H1 (cell line): ENCODE measurements at regions not wholly inside any gene's neighbourhood (a gene's known extent, or its start where the extent isn't known, plus 50 kb on each side); places are given as distances from the start of the nearest gene placed in this dataset.

Experiments
- CTCF ChIA-PET: fragments of 300-600 bp; sonication (Branson Sonifier 250); formaldehyde crosslinking; loops from one replicate; lab custom pipeline; 2021; ENCODE audit not compliant: partially characterized antibody; lab: Charles Lee
- POLR2A ChIA-PET: fragments of 300-600 bp; sonication (Branson Sonifier 250); formaldehyde crosslinking; loops from one replicate; lab custom pipeline; 2021; ENCODE audit warnings: inconsistent platforms; ENCODE audit not compliant: partially characterized antibody; lab: Charles Lee
- DNase-seq, 2 experiments: peaks; one replicate each; pipeline versions ENCODE4 v3.0.0 to v3.0.0-alpha.2; 2010 to 2022; ENCODE audit warnings: low spot score in 2 of 2, low read depth in 1 of 2, mixed read lengths in 1 of 2
- FAIRE-seq: peaks from 2 replicates; lab custom pipeline; 2011; peaks lifted over from hg19 to GRCh38; lab: Jason Lieb, UNC
- H2AFZ ChIP-seq: 2 replicates; pipeline ENCODE4 v1.8.1; 2012; ENCODE audit warnings: low read length, inconsistent platforms
- H2AK5ac ChIP-seq: 2 replicates; pipeline ENCODE4 v1.6.1; 2013; ENCODE audit warnings: low read depth, low read length
- H2BK120ac ChIP-seq: replicated peaks from 2 replicates; pipeline ENCODE3; 2013; ENCODE audit warnings: low read depth, low read length, inconsistent platforms
- H2BK12ac ChIP-seq: 2 replicates; pipeline ENCODE4 v1.6.1; 2013; ENCODE audit warnings: low read depth, low read length
- H2BK15ac ChIP-seq: 2 replicates; pipeline ENCODE4 v1.6.1; 2013; ENCODE audit warnings: low read length
- H2BK20ac ChIP-seq: 2 replicates; pipeline ENCODE4 v1.6.1; 2013; ENCODE audit warnings: low read length
- H2BK5ac ChIP-seq: 2 replicates; pipeline ENCODE4 v1.6.1; 2013; ENCODE audit warnings: low read depth, low read length
- H3K14ac ChIP-seq: 2 replicates; pipeline ENCODE4 v1.6.1; 2013; ENCODE audit warnings: inconsistent platforms; ENCODE audit not compliant: insufficient read length
- H3K18ac ChIP-seq: 2 replicates; pipeline ENCODE4 v1.6.1; 2013; ENCODE audit warnings: low read length; ENCODE audit errors: extremely low read depth
- H3K23ac ChIP-seq: 2 replicates; pipeline ENCODE4 v1.6.1; 2013; ENCODE audit warnings: inconsistent platforms; ENCODE audit not compliant: insufficient read length
- H3K23me2 ChIP-seq: 2 replicates; pipeline ENCODE4 v1.6.1; 2013; ENCODE audit warnings: low read depth, low read length
- H3K27ac ChIP-seq: 2 replicates; pipeline ENCODE4 v1.6.1; 2011; ENCODE audit warnings: low read depth, low read length, inconsistent platforms
- H3K27me3 ChIP-seq, 4 experiments: replicated peaks in 1 of 4; 1 replicate in 1 of 4; 2 replicates in 3 of 4; pipeline versions ENCODE4 v1.6.1 to v1.8.1; 2011 to 2013; ENCODE audit warnings: low read length in 3 of 4, mild to moderate bottlenecking in 3 of 4, inconsistent platforms in 2 of 4, mixed read lengths in 2 of 4, moderate library complexity in 1 of 4; ENCODE audit not compliant: control insufficient read depth in 3 of 4, insufficient read depth in 3 of 4; ENCODE audit errors: extremely low read depth in 1 of 4
- H3K36me3 ChIP-seq, 4 experiments: 2 replicates each; pipeline versions ENCODE4 v1.6.1 to v1.8.1; 2011 to 2013; ENCODE audit warnings: mild to moderate bottlenecking in 4 of 4, low read length in 3 of 4, moderate library complexity in 2 of 4, control low read depth in 1 of 4, inconsistent platforms in 1 of 4; ENCODE audit not compliant: insufficient read depth in 4 of 4, control insufficient read depth in 2 of 4
- H3K4ac ChIP-seq: replicated peaks from 2 replicates; pipeline ENCODE3; 2013; ENCODE audit warnings: low read length, low read depth, mixed read lengths, inconsistent platforms; ENCODE audit not compliant: insufficient read length
- H3K4me1 ChIP-seq, 4 experiments: replicated peaks in 1 of 4; 1 replicate in 1 of 4; 2 replicates in 3 of 4; pipeline versions ENCODE4 v1.6.1 to v1.8.1; 2011 to 2013; ENCODE audit warnings: low read length in 3 of 4, inconsistent platforms in 2 of 4, mixed read lengths in 1 of 4; ENCODE audit not compliant: insufficient read depth in 4 of 4, control insufficient read depth in 3 of 4
- H3K4me2 ChIP-seq, 2 experiments: 2 replicates each; pipeline versions ENCODE4 v1.6.1 to v1.8.1; 2011 to 2013; ENCODE audit warnings: low read depth in 2 of 2, low read length in 2 of 2, control low read depth in 1 of 2, inconsistent platforms in 1 of 2, mild to moderate bottlenecking in 1 of 2; ENCODE audit not compliant: insufficient read depth in 1 of 2
- H3K4me3 ChIP-seq, 4 experiments: fragments of 200-600, 300-600 bp in 1 of 4; sonication (generic), shearing (Covaris generic), sonication (Bioruptor Twin) in 1 of 4; 2 replicates each; pipeline versions ENCODE4 v1.5.1 to v1.8.1; 2011 to 2016; ENCODE audit warnings: low read length in 4 of 4, low read depth in 3 of 4, control low read depth in 2 of 4, inconsistent platforms in 2 of 4, mild to moderate bottlenecking in 2 of 4, mixed read lengths in 1 of 4, moderate library complexity in 1 of 4; ENCODE audit not compliant: insufficient read depth in 2 of 4; ENCODE audit errors: extremely low read depth in 1 of 4
- H3K56ac ChIP-seq: replicated peaks from 2 replicates; pipeline ENCODE3; 2013; ENCODE audit warnings: low read depth, mild to moderate bottlenecking, mixed read lengths, low read length, inconsistent platforms; ENCODE audit not compliant: insufficient read length
- H3K79me1 ChIP-seq: 2 replicates; pipeline ENCODE4 v1.6.1; 2013; ENCODE audit warnings: low read depth, low read length, control low read depth
- H3K79me2 ChIP-seq, 2 experiments: 2 replicates each; pipeline versions ENCODE4 v1.6.1 to v1.8.1; 2012 to 2013; ENCODE audit warnings: low read length in 2 of 2, mild to moderate bottlenecking in 2 of 2, inconsistent platforms in 1 of 2; ENCODE audit not compliant: insufficient read depth in 2 of 2, control insufficient read depth in 1 of 2
- H3K9ac ChIP-seq, 4 experiments: replicated peaks in 1 of 4; 1 replicate in 1 of 4; 2 replicates in 3 of 4; pipeline versions ENCODE4 v1.6.1 to v1.8.1; 2011 to 2013; ENCODE audit warnings: low read depth in 3 of 4, low read length in 3 of 4, control low read depth in 2 of 4, mild to moderate bottlenecking in 2 of 4, moderate library complexity in 2 of 4, inconsistent platforms in 1 of 4; ENCODE audit errors: extremely low read depth in 1 of 4
- H3K9me3 ChIP-seq, 2 experiments: 2 replicates each; pipeline versions ENCODE4 v1.6.1 to v1.8.1; 2012 to 2013; ENCODE audit warnings: mild to moderate bottlenecking in 2 of 2, moderate library complexity in 2 of 2, control low read depth in 1 of 2, inconsistent platforms in 1 of 2, low read depth in 1 of 2, low read length in 1 of 2, mixed read lengths in 1 of 2; ENCODE audit not compliant: insufficient read depth in 2 of 2
- H4K20me1 ChIP-seq, 2 experiments: replicated peaks in 1 of 2; 2 replicates each; pipeline versions ENCODE3 to v1.8.1; 2011 to 2013; ENCODE audit warnings: inconsistent platforms in 2 of 2, low read length in 2 of 2, mild to moderate bottlenecking in 1 of 2; ENCODE audit not compliant: insufficient read depth in 2 of 2, control insufficient read depth in 1 of 2
- H4K5ac ChIP-seq: 2 replicates; pipeline ENCODE4 v1.6.1; 2013; ENCODE audit warnings: low read length, low read depth, mixed read lengths, inconsistent platforms; ENCODE audit not compliant: insufficient read length
- H4K8ac ChIP-seq: 2 replicates; pipeline ENCODE4 v1.8.0; 2013; ENCODE audit warnings: mild to moderate bottlenecking, moderate library complexity, low read length, inconsistent platforms; ENCODE audit not compliant: insufficient read depth; ENCODE audit errors: extremely low read depth
- H4K91ac ChIP-seq: replicated peaks from 2 replicates; pipeline ENCODE3; 2013; ENCODE audit warnings: low read length, mixed read lengths, inconsistent platforms; ENCODE audit not compliant: insufficient read length
- ATF3 ChIP-seq: IDR thresholded peaks from 2 replicates; pipeline ENCODE4 v1.6.1; 2011; ENCODE audit warnings: low read depth, mild to moderate bottlenecking, low read length; ENCODE audit not compliant: insufficient read depth
- BCL11A ChIP-seq, 2 experiments: IDR thresholded peaks; one replicate each; pipeline ENCODE4 v1.6.1; 2011; ENCODE audit warnings: low read depth in 2 of 2, low read length in 2 of 2, mild to moderate bottlenecking in 2 of 2
- CBX5 ChIP-seq: fragments of 300-800, 300-1000 bp; sonication (generic); IDR thresholded peaks from 2 replicates; pipeline ENCODE4 v1.7.1; 2016; ENCODE audit warnings: antibody characterized with exemption, low read length, low read depth
- CEBPB ChIP-seq: IDR thresholded peaks from 2 replicates; pipeline ENCODE4 v1.6.1; 2012; ENCODE audit warnings: low read depth, low read length
- CHD2 ChIP-seq: IDR thresholded peaks from 2 replicates; pipeline ENCODE4 v1.6.1; 2012; ENCODE audit warnings: low read length, improper control_type of control experiment
- EGR1 ChIP-seq: IDR thresholded peaks from 2 replicates; pipeline ENCODE4 v1.6.1; 2011; ENCODE audit warnings: low read depth, low read length, borderline replicate concordance
- FOSL1 ChIP-seq: IDR thresholded peaks from 2 replicates; pipeline ENCODE4 v1.6.1; 2011; ENCODE audit warnings: mild to moderate bottlenecking, low read depth, low read length, moderate library complexity; ENCODE audit not compliant: insufficient read depth
- JUN ChIP-seq: IDR thresholded peaks from 2 replicates; pipeline ENCODE4 v1.6.1; 2011; ENCODE audit warnings: low read depth, mild to moderate bottlenecking, improper control_type of control experiment, low read length
- MAFK ChIP-seq: IDR thresholded peaks from 2 replicates; pipeline ENCODE4 v1.6.1; 2012; ENCODE audit warnings: low read depth, mild to moderate bottlenecking, improper control_type of control experiment, low read length
- NANOG ChIP-seq: IDR thresholded peaks from 2 replicates; pipeline ENCODE4 v1.6.1; 2011; ENCODE audit warnings: low read length, low read depth, mild to moderate bottlenecking, inconsistent platforms; ENCODE audit not compliant: insufficient read depth, poor library complexity, severe bottlenecking
- POU5F1 ChIP-seq: IDR thresholded peaks from 2 replicates; pipeline ENCODE4 v1.6.1; 2011; ENCODE audit warnings: low read depth, mild to moderate bottlenecking, low read length, moderate library complexity
- RAD21 ChIP-seq, 2 experiments: IDR thresholded peaks in 1 of 2; conservative IDR thresholded peaks in 1 of 2; 2 replicates each; pipeline ENCODE4 v1.6.1; 2011; ENCODE audit warnings: low read depth in 2 of 2, low read length in 2 of 2, improper control_type of control experiment in 1 of 2, inconsistent platforms in 1 of 2, mild to moderate bottlenecking in 1 of 2, moderate library complexity in 1 of 2
- SAP30 ChIP-seq: fragments of 300-600 bp; sonication (generic); IDR thresholded peaks from 2 replicates; pipeline ENCODE4 v1.7.1; 2012; ENCODE audit warnings: low read length, moderate library complexity, mild to moderate bottlenecking, inconsistent platforms; ENCODE audit not compliant: insufficient read depth, insufficient replicate concordance
- TBP ChIP-seq: IDR thresholded peaks from 2 replicates; pipeline ENCODE4 v1.6.1; 2011; ENCODE audit warnings: low read depth, low read length, improper control_type of control experiment
- YY1 ChIP-seq: IDR thresholded peaks from 2 replicates; pipeline ENCODE4 v1.6.1; 2011; ENCODE audit warnings: low read depth, mild to moderate bottlenecking, low read length
- WGBS, 2 experiments: shearing (Covaris generic) in 1 of 2; methylation state at CpG; one replicate each; pipeline versions ENCODE4 v1.1.6 to v1.1.7; 2013 to 2015; ENCODE audit warnings: low lambda C conversion rate in 2 of 2, mixed read lengths in 2 of 2, inconsistent platforms in 1 of 2, low coverage in 1 of 2, missing lambda C conversion rate in 1 of 2; ENCODE audit not compliant: insufficient replicate concordance in 2 of 2, insufficient coverage in 1 of 2, insufficient read length in 1 of 2; ENCODE audit errors: extremely low coverage in 1 of 2, missing lambda C conversion rate in 1 of 2; 5-methylcytosine and 5-hydroxymethylcytosine counted together

DNA sequence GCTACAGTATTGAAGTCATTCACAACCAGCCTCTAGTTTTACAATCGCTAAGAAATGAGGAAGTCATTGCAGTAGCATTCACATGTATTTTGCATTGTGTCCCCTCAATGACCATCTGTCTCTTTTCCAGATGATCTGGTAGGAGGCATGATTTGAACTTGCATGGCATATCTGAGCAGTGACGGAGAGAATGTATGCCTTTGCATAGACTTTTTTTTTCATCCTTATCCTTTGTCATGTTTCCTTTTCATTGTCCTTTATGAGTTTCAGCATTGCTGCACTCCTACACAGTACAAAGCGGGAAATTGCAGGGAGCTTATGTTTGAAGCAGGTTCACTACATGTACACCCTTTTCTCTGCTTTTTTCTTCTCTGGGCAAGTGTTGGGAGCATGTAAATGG is 516.4 kb upstream of the GRIA3 start:
- no peak overlapping the region for H3K14ac ChIP-seq
- H2AFZ ChIP-seq = no peak overlapping the region
- H3K23me2 ChIP-seq = no peaks in the 10 kb centered on the region
- no peaks in the 10 kb centered on the region for H3K36me3 ChIP-seq
- H3K18ac ChIP-seq = no peak overlapping the region
- no peaks in the 10 kb centered on the region for H3K4me1 ChIP-seq
- FAIRE-seq = no peak
- no peak overlapping the region for H2BK120ac ChIP-seq
- no peak overlapping the region for H4K5ac ChIP-seq
- no peak overlapping the region for H3K4me3 ChIP-seq
- H2AK5ac ChIP-seq = no peak overlapping the region
- DNase-seq = no peak
- H4K20me1 ChIP-seq = no peaks in the 10 kb centered on the region
- no peak overlapping the region for H2BK20ac ChIP-seq
- H3K27me3 ChIP-seq = no peaks in the 10 kb centered on the region
- H3K9ac ChIP-seq = no peak overlapping the region
- no peak overlapping the region for H3K56ac ChIP-seq
- H2BK5ac ChIP-seq = no peak overlapping the region
- ChIA-PET POLR2A (no interaction called here), CTCF (no interaction called here)
- H4K91ac ChIP-seq = no peak overlapping the region
- no peak overlapping the region for H3K27ac ChIP-seq
- no peaks in the 10 kb centered on the region for H3K9me3 ChIP-seq
- no peaks in the 10 kb centered on the region for H3K79me2 ChIP-seq
- no peaks in the 10 kb centered on the region for H3K79me1 ChIP-seq
- no peak overlapping the region for H3K23ac ChIP-seq
- no peak overlapping the region for H3K4me2 ChIP-seq
- H2BK15ac ChIP-seq = no peak overlapping the region
- WGBS, 2 experiments = 90% methylated on average over 3 of the region's 3 CpGs; no CpG with 5 or more reads in 1 of the 2 experiments
- H2BK12ac ChIP-seq = no peak overlapping the region
- no peak overlapping the region for H4K8ac ChIP-seq
- no peak overlapping the region for H3K4ac ChIP-seq
- no peak for TF ChIP-seq CEBPB
- no peak for TF ChIP-seq BCL11A (IDR thresholded peaks at IDR 0.05; ENCODE audit: low read depth in 2 of 2, low read length in 2 of 2)
- no peak for TF ChIP-seq EGR1
- TF ChIP-seq JUN = no peak
- TF ChIP-seq FOSL1 = no peak
- no peak for TF ChIP-seq YY1
- TF ChIP-seq CBX5 = no peak
- TF ChIP-seq CHD2 = no peak
- TF ChIP-seq MAFK = no peak
- TF ChIP-seq TBP = no peak
- TF ChIP-seq POU5F1 = no peak
- TF ChIP-seq SAP30 = no peak
- TF ChIP-seq RAD21 (IDR thresholded peaks at IDR 0.05 in 1 of 2, conservative IDR thresholded peaks at IDR 0.05 in 1 of 2; ENCODE audit: low read depth in 2 of 2, low read length in 2 of 2) = no peak
- TF ChIP-seq ATF3 = no peak
- TF ChIP-seq NANOG = no peak
